Ishikawa (cell line): ENCODE measurements at regions not wholly inside any gene's neighbourhood (a gene's known extent, or its start where the extent isn't known, plus 50 kb on each side); places are given as distances from the start of the nearest gene placed in this dataset.

ENCODE experiments used
- CEBPB ChIP-seq: IDR thresholded peaks from 2 replicates; pipeline ENCODE4 v1.6.1; 2012
- CREB1 ChIP-seq: IDR thresholded peaks from 2 replicates; pipeline ENCODE4 v1.6.1; 2012; ENCODE audit warnings: low read depth
- EGR1 ChIP-seq: IDR thresholded peaks from 2 replicates; pipeline ENCODE4 v1.6.1; 2012
- EP300 ChIP-seq: IDR thresholded peaks from 2 replicates; pipeline ENCODE4 v1.6.1; 2012; ENCODE audit warnings: borderline replicate concordance
- FOXM1 ChIP-seq: IDR thresholded peaks from 2 replicates; pipeline ENCODE4 v1.6.1; 2012; ENCODE audit warnings: low read depth, borderline replicate concordance
- MAX ChIP-seq: IDR thresholded peaks from 2 replicates; pipeline ENCODE4 v1.6.1; 2012
- NFIC ChIP-seq: IDR thresholded peaks from 2 replicates; pipeline ENCODE4 v1.6.1; 2012
- RAD21 ChIP-seq: IDR thresholded peaks from 2 replicates; pipeline ENCODE4 v1.6.1; 2012; ENCODE audit warnings: low read depth
- REST ChIP-seq: IDR thresholded peaks from 2 replicates; pipeline ENCODE4 v1.6.1; 2012; ENCODE audit warnings: low read depth, mild to moderate bottlenecking
- TAF1 ChIP-seq: IDR thresholded peaks from 2 replicates; pipeline ENCODE4 v1.6.1; 2012; ENCODE audit warnings: low read depth, mild to moderate bottlenecking
- TCF12 ChIP-seq: IDR thresholded peaks from 2 replicates; pipeline ENCODE4 v1.6.1; 2012; ENCODE audit warnings: low read depth
- TEAD4 ChIP-seq: IDR thresholded peaks from 2 replicates; pipeline ENCODE4 v1.6.1; 2012
- USF1 ChIP-seq: IDR thresholded peaks from 2 replicates; pipeline ENCODE4 v1.6.1; 2012
- YY1 ChIP-seq: IDR thresholded peaks from 2 replicates; pipeline ENCODE4 v1.6.1; 2012; ENCODE audit warnings: low read depth
- ZBTB7A ChIP-seq: IDR thresholded peaks from 2 replicates; pipeline ENCODE4 v1.6.1; 2012; ENCODE audit warnings: low read depth

GRCh38 chr15:67908756-67909155 lies 68.9 kb upstream of the RNU6-1 start:
- TF ChIP-seq REST, result no peak
- TF ChIP-seq TEAD4, result no peak

- TF ChIP-seq TAF1 (no peak), MAX (no peak), CREB1 (no peak), RAD21 (no peak)
Measured at GRCh38 chr15:67911727-67912126, 71.9 kb upstream of the RNU6-1 start.

GRCh38 chr15:67914028-67914427 lies 74.2 kb upstream of the RNU6-1 start:
- no peak for TF ChIP-seq RAD21
- TF ChIP-seq TCF12, result no peak
- no peak for TF ChIP-seq CREB1
- no peak for TF ChIP-seq EP300
- TF ChIP-seq USF1, result no peak
- TF ChIP-seq FOXM1, result no peak

GRCh38 chr15:67914537-67915460 lies 75.0 kb upstream of the RNU6-1 start:
- no peak for TF ChIP-seq TEAD4

GRCh38 chr15:67915461-67916374 lies 75.9 kb upstream of the RNU6-1 start:
- TF ChIP-seq TCF12 (no peak), REST (no peak), TAF1 (no peak), EP300 (no peak), CREB1 (no peak), FOXM1 (no peak), YY1 (no peak), ZBTB7A (no peak), TEAD4 (no peak), CEBPB (no peak), EGR1 (no peak), RAD21 (no peak), NFIC (no peak), USF1 (no peak)

GRCh38 chr15:67916565-67916964 lies 76.7 kb upstream of the RNU6-1 start:
- no peak for TF ChIP-seq FOXM1
- no peak for TF ChIP-seq REST
- no peak for TF ChIP-seq TAF1
- TF ChIP-seq RAD21, result no peak
- no peak for TF ChIP-seq YY1
- TF ChIP-seq USF1, result no peak
- TF ChIP-seq MAX, result no peak
- TF ChIP-seq TEAD4, result no peak
- no peak for TF ChIP-seq NFIC
- no peak for TF ChIP-seq CEBPB
- TF ChIP-seq TCF12, result no peak
- no peak for TF ChIP-seq EGR1
- TF ChIP-seq ZBTB7A, result no peak
- TF ChIP-seq EP300, result no peak
- no peak for TF ChIP-seq CREB1
